GM10266 (cell line): ENCODE measurements at regions not wholly inside any gene's neighbourhood (a gene's known extent, or its start where the extent isn't known, plus 50 kb on each side); places are given as distances from the start of the nearest gene placed in this dataset.

Source experiments
- DNase-seq: peaks from one replicate; pipeline ENCODE4 v3.0.0; 2012; ENCODE audit errors: extremely low spot score
- CTCF ChIP-seq: IDR thresholded peaks from 2 replicates; pipeline ENCODE4 v1.5.1; 2012; ENCODE audit warnings: mild to moderate bottlenecking, low read depth; ENCODE audit not compliant: control insufficient read depth, insufficient read depth; ENCODE audit errors: missing control alignments

GRCh38 chr7:89760690-89761089 lies 393.6 kb upstream of the STEAP1 start:
- no peak for TF ChIP-seq CTCF
- no peak for DNase-seq

GRCh38 chr7:89761173-89761572 lies 393.1 kb upstream of the STEAP1 start:
- no peak for DNase-seq
- TF ChIP-seq CTCF: no peak

- TF ChIP-seq CTCF: no peak
These were observed 384.1 kb upstream of the STEAP1 start for GRCh38 chr7:89770161-89770560.

GRCh38 chr7:89771003-89771636 lies 383.1 kb upstream of the STEAP1 start:
- DNase-seq: no peak
- no peak for TF ChIP-seq CTCF

More at GRCh38 chr7:89770161-89770560, 384.1 kb upstream of the STEAP1 start:
- no peak for DNase-seq

GRCh38 chr7:89772276-89772675 lies 382.0 kb upstream of the STEAP1 start:
- no peak for DNase-seq
- no peak for TF ChIP-seq CTCF

GRCh38 chr7:89773611-89774010 lies 380.7 kb upstream of the STEAP1 start:
- DNase-seq: no peak
- TF ChIP-seq CTCF: no peak

GRCh38 chr7:89775459-89775858 lies 378.8 kb upstream of the STEAP1 start:
- no peak for TF ChIP-seq CTCF
- no peak for DNase-seq
